ENCODE measurements at regions not wholly inside any gene's neighbourhood (a gene's known extent, or its start where the extent isn't known, plus 50 kb on each side); places are given as distances from the start of the nearest gene placed in this dataset.

GRCh38 chr2:180723712-180724111, 256.7 kb upstream of the UBE2E3 start:
- TF ChIP-seq, protein P1, sequence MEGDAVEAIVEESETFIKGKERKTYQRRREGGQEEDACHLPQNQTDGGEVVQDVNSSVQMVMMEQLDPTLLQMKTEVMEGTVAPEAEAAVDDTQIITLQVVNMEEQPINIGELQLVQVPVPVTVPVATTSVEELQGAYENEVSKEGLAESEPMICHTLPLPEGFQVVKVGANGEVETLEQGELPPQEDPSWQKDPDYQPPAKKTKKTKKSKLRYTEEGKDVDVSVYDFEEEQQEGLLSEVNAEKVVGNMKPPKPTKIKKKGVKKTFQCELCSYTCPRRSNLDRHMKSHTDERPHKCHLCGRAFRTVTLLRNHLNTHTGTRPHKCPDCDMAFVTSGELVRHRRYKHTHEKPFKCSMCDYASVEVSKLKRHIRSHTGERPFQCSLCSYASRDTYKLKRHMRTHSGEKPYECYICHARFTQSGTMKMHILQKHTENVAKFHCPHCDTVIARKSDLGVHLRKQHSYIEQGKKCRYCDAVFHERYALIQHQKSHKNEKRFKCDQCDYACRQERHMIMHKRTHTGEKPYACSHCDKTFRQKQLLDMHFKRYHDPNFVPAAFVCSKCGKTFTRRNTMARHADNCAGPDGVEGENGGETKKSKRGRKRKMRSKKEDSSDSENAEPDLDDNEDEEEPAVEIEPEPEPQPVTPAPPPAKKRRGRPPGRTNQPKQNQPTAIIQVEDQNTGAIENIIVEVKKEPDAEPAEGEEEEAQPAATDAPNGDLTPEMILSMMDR (IDR thresholded peaks at IDR 0.05; ENCODE audit: borderline replicate concordance, control extremely low read depth, extremely low read depth, insufficient read depth, missing control alignments), result no peak
- in situ Hi-C loops (cut with MboI; ENCODE audit: low sequenced_read_pairs, unreplicated experiment), result no loop called here
- DNase-seq (ENCODE audit: low spot score), result no peak

- in situ Hi-C loops (cut with MboI; ENCODE audit: low sequenced_read_pairs, unreplicated experiment), result no loop called here
- no peak for DNase-seq (ENCODE audit: low spot score)
- TF ChIP-seq, protein P1 (IDR thresholded peaks at IDR 0.05; ENCODE audit: borderline replicate concordance, control extremely low read depth, extremely low read depth, insufficient read depth, missing control alignments), result no peak
These were observed 257.7 kb upstream of the UBE2E3 start for GRCh38 chr2:180722551-180723239.

DNA sequence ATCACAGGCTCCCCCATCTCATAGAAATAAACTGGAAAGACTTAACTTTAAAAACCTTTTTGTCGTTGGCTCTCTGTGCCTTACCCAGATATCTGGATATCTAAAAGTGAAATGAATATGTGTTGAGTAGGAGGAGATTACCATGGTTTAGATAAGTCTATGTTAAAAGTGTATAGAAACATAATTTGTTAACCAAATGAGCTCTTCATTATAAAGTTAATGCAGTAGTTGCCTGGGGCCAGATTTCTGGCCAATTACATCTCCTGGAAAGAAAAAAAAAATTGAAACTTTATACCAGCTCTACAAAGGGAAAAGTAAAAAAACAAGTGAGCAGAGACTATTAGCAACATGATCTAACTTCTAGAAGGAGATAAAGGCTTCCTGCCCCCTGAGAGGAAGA, 259.6 kb upstream of the UBE2E3 start:
- TF ChIP-seq, protein P1 (IDR thresholded peaks at IDR 0.05; ENCODE audit: borderline replicate concordance, control extremely low read depth, extremely low read depth, insufficient read depth, missing control alignments), result no peak
- in situ Hi-C loops (cut with MboI; ENCODE audit: low sequenced_read_pairs, unreplicated experiment), result no loop called here
- no peak for DNase-seq (ENCODE audit: low spot score)

DNA sequence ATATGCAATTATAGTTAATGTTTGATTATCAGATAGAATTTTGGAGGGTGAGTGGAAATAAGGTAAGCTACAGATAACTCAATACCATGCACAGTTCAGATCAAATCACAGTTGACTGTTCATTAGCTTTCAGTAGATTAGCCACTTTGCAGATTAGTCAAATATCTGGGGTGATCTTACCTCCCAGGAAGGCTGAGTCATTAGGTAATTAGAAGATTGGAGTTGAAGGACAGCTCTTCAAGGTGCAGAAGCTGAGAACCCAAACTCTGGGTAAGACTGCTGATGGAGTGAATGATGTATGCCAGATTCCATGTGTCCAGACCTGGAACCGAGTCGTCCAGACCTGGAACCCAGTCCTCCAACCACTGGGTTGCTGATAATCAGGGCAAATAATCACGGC, 262.8 kb upstream of the UBE2E3 start:
- no peak for DNase-seq (ENCODE audit: low spot score)
- TF ChIP-seq, protein P1 (IDR thresholded peaks at IDR 0.05; ENCODE audit: borderline replicate concordance, control extremely low read depth, extremely low read depth, insufficient read depth, missing control alignments), result no peak
- in situ Hi-C loops (cut with MboI; ENCODE audit: low sequenced_read_pairs, unreplicated experiment), result no loop called here

DNA sequence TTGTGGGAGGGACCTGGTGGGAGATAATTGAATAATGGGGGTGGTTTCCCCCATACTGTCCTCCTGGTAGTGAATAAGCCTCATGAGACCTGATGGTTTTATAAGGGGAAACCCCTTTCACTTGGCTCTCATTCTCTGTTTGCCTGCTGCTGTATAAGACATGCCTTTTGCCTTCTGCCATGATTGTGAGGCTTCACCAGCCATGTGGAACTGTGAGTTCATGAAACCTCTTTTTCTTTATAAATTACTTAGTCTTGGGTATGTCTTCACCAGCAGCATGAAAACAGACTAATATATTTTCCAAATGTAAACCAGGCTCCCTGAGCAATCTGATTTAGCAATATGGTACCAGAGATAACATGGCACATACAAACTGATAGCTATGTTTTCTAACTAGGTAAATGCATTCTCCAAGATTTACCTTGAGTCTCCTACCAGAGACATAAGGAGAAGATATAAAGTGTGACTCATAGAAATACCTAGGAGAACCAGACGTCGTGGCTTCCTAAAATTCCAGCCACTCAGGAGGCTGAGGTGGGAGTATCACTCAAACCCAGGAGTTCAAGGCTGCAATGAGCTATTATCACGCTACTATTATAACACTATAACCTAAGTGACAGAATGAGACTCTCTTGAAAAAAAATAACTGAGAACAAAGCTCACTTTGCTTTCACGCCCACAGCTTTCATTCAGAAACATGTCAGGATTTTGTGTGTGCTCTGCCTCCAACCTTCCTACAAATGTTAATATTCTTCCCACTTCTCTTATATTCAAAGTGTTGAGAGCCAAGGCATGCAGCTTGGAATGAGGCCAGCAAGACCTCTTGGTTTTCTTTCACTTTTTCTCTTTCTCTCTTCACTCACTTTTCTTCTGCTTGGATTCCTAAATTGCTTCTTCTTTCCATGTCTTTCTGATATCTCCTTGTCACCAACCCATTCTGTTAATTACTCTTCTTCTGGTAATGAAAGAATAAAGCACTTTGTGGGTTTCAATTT, 263.9 kb upstream of the UBE2E3 start:
- in situ Hi-C loops (cut with MboI; ENCODE audit: low sequenced_read_pairs, unreplicated experiment), result no loop called here
- TF ChIP-seq, protein P1 (IDR thresholded peaks at IDR 0.05; ENCODE audit: borderline replicate concordance, control extremely low read depth, extremely low read depth, insufficient read depth, missing control alignments), result no peak
- DNase-seq (ENCODE audit: low spot score), result no peak

DNA sequence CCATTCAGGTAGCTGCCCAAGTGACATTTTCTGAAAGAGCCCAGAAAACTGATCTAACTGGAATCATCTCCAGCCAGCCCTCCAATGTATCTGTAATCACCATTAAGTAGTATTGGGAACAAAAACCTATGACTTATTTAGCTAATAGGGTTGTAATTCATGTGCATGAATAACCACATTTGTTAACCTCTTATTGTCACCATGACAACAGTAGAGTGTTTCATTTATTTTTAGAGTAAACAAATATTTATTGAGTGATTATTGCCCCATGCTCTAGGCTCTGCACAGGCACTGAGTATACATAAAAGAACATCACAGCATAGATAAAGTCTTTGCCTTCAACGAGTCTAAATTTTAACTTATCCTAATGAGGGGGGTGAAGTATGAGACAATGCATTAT, 265.4 kb upstream of the UBE2E3 start:
- in situ Hi-C loops (cut with MboI; ENCODE audit: low sequenced_read_pairs, unreplicated experiment), result no loop called here
- TF ChIP-seq, protein P1 (IDR thresholded peaks at IDR 0.05; ENCODE audit: borderline replicate concordance, control extremely low read depth, extremely low read depth, insufficient read depth, missing control alignments), result no peak
- no peak for DNase-seq (ENCODE audit: low spot score)

Measured in GM13976 (cell line).